ENCODE measurements at regions not wholly inside any gene's neighbourhood (a gene's known extent, or its start where the extent isn't known, plus 50 kb on each side); places are given as distances from the start of the nearest gene placed in this dataset.
"Not testable (repeated sequence)": the region's sequence is repeated elsewhere in the genome, so short reads cannot be mapped to it uniquely, and the experiment has no call there.

GRCh38 chr6:50369996-50370395 lies 320.3 kb upstream of the DEFB112 start:
- no peaks in the 10 kb centered on the region for H3K27me3 ChIP-seq (ENCODE audit: insufficient read depth, low read length)
- H3K4me3 ChIP-seq (ENCODE audit: insufficient read depth, low read length) = no peak overlapping the region
- no peaks in the 10 kb centered on the region for H3K79me2 ChIP-seq (ENCODE audit: insufficient read depth, low read length)
- no peak overlapping the region for H3K4me2 ChIP-seq (ENCODE audit: insufficient read depth, low read length)
- H4K20me1 ChIP-seq (ENCODE audit: insufficient read depth, low read length) = no peaks in the 10 kb centered on the region
- no peak overlapping the region for H2AFZ ChIP-seq (ENCODE audit: low read length)
- no peaks in the 10 kb centered on the region for H3K4me1 ChIP-seq (ENCODE audit: insufficient read depth, low read length)
- DNase-seq (ENCODE audit: insufficient read length, low spot score, missing footprints) = no peak
- no peaks in the 10 kb centered on the region for H3K36me3 ChIP-seq (ENCODE audit: insufficient read depth, low read length)
- no peak overlapping the region for H3K27ac ChIP-seq (ENCODE audit: low read depth, low read length)
- TF ChIP-seq, protein P1, sequence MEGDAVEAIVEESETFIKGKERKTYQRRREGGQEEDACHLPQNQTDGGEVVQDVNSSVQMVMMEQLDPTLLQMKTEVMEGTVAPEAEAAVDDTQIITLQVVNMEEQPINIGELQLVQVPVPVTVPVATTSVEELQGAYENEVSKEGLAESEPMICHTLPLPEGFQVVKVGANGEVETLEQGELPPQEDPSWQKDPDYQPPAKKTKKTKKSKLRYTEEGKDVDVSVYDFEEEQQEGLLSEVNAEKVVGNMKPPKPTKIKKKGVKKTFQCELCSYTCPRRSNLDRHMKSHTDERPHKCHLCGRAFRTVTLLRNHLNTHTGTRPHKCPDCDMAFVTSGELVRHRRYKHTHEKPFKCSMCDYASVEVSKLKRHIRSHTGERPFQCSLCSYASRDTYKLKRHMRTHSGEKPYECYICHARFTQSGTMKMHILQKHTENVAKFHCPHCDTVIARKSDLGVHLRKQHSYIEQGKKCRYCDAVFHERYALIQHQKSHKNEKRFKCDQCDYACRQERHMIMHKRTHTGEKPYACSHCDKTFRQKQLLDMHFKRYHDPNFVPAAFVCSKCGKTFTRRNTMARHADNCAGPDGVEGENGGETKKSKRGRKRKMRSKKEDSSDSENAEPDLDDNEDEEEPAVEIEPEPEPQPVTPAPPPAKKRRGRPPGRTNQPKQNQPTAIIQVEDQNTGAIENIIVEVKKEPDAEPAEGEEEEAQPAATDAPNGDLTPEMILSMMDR (IDR thresholded peaks at IDR 0.05; ENCODE audit: extremely low read depth, low read depth, low read length) = no peak
- no peaks in the 10 kb centered on the region for H3K9me3 ChIP-seq (ENCODE audit: low read depth, low read length)

DNA sequence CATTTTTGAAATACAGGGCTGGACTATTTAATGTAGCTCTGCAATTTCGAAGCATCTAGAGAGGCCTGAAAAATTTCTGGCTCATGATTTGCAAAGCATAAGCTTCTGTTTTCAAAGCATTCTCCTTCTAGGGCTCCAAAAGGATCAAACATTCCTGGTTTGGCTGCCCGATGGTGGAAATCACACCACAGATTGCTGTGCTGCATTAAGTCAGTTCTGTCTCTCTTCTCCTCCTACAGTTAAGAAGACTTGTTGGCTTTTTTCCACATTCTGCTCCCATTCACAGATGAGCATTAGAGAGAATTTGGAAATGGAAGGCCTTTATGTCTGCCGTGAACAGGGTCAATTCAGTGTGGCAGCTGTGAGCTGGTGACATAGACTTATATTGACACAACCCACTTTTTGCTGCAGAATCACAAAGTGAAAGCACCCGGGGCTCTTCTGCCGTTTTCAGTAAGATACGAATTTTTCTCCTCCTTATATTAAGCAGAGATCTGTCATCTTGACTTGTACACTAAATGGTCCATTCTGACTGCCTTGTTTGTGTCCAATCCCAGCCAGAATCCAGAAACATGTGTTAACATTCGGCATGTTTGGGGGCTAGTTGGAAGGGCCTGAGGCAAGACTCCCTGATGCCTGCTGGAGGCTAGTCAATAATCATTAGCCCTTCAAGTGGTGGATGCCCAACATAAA lies 330.8 kb upstream of the DEFB112 start:
- H3K4me3 ChIP-seq (ENCODE audit: insufficient read depth, low read length) = no peak overlapping the region
- no peak overlapping the region for H3K4me2 ChIP-seq (ENCODE audit: insufficient read depth, low read length)
- H2AFZ ChIP-seq (ENCODE audit: low read length) = no peak overlapping the region

DNA sequence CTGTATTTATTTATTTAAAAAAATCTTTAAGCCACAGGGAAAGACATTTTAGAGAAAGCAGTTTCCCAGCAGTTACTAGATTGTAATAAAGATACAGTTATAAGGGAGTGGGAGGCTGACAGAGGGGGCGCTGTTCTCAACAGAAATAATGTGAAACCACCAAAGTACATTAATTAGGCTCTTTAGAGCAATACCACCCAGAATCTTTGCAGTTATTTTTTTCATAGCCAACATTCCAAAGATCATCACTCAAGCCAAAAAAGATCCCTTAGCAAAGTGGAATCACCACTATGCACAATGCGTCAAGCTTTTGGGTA lies 331.3 kb upstream of the DEFB112 start:
- Histone ChIP-seq H3K36me3 (ENCODE audit: insufficient read depth, low read length) (no peaks in the 10 kb centered on the region), H4K20me1 (ENCODE audit: insufficient read depth, low read length) (no peaks in the 10 kb centered on the region), H2AFZ (ENCODE audit: low read length) (no peak overlapping the region), H3K4me3 (ENCODE audit: insufficient read depth, low read length) (no peak overlapping the region), H3K79me2 (ENCODE audit: insufficient read depth, low read length) (no peaks in the 10 kb centered on the region), H3K27ac (ENCODE audit: low read depth, low read length) (no peak overlapping the region), H3K9me3 (ENCODE audit: low read depth, low read length) (peaks cover 2% of the 10 kb centered on the region), H3K4me2 (ENCODE audit: insufficient read depth, low read length) (no peak overlapping the region), H3K27me3 (ENCODE audit: insufficient read depth, low read length) (no peaks in the 10 kb centered on the region), H3K4me1 (ENCODE audit: insufficient read depth, low read length) (no peaks in the 10 kb centered on the region)
- no peak for DNase-seq (ENCODE audit: insufficient read length, low spot score, missing footprints)
- TF ChIP-seq, protein P1 (IDR thresholded peaks at IDR 0.05; ENCODE audit: extremely low read depth, low read depth, low read length) = no peak

More for the DNA sequence above, 330.8 kb upstream of the DEFB112 start:
- Histone ChIP-seq H3K27me3 (ENCODE audit: insufficient read depth, low read length) (no peaks in the 10 kb centered on the region), H4K20me1 (ENCODE audit: insufficient read depth, low read length) (no peaks in the 10 kb centered on the region), H3K4me1 (ENCODE audit: insufficient read depth, low read length) (no peaks in the 10 kb centered on the region), H3K27ac (ENCODE audit: low read depth, low read length) (no peak overlapping the region), H3K9me3 (ENCODE audit: low read depth, low read length) (peaks cover 2% of the 10 kb centered on the region), H3K36me3 (ENCODE audit: insufficient read depth, low read length) (no peaks in the 10 kb centered on the region), H3K79me2 (ENCODE audit: insufficient read depth, low read length) (no peaks in the 10 kb centered on the region)
- TF ChIP-seq, protein P1 (IDR thresholded peaks at IDR 0.05; ENCODE audit: extremely low read depth, low read depth, low read length) = no peak
- DNase-seq (ENCODE audit: insufficient read length, low spot score, missing footprints) = no peak

- TF ChIP-seq, protein P1 (IDR thresholded peaks at IDR 0.05; ENCODE audit: extremely low read depth, low read depth, low read length) = no peak
- H3K27me3 ChIP-seq (ENCODE audit: insufficient read depth, low read length) = no peaks in the 10 kb centered on the region
- DNase-seq (ENCODE audit: insufficient read length, low spot score, missing footprints) = no peak
- no peaks in the 10 kb centered on the region for H3K36me3 ChIP-seq (ENCODE audit: insufficient read depth, low read length)
- H3K4me1 ChIP-seq (ENCODE audit: insufficient read depth, low read length) = no peaks in the 10 kb centered on the region
- H3K4me3 ChIP-seq (ENCODE audit: insufficient read depth, low read length) = no peak overlapping the region
- H3K9me3 ChIP-seq (ENCODE audit: low read depth, low read length) = no peaks in the 10 kb centered on the region
- no peaks in the 10 kb centered on the region for H3K79me2 ChIP-seq (ENCODE audit: insufficient read depth, low read length)
- no peak overlapping the region for H3K4me2 ChIP-seq (ENCODE audit: insufficient read depth, low read length)
- no peak overlapping the region for H2AFZ ChIP-seq (ENCODE audit: low read length)
- H3K27ac ChIP-seq (ENCODE audit: low read depth, low read length) = no peak overlapping the region
- no peaks in the 10 kb centered on the region for H4K20me1 ChIP-seq (ENCODE audit: insufficient read depth, low read length)
Observed at GRCh38 chr6:50390416-50390815, 322.9 kb upstream of the TFAP2D start.

DNA sequence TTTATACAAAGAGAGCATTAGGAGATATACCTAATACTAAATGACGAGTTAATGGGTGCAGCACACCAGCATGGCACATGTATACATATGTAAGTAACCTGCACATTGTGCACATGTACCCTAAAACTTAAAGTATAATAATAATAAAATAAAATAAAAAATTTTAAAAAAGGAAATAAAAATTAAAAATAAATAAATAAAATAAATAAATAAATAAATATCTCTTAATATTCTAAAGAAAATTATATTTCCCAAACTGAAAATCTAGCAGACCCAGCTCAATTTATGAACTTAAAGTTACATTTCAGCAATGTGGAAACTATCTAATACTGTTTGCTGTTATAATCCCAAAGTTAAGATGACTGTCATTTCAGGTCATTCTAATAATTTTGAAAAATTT lies 319.2 kb upstream of the TFAP2D start:
- H3K27ac ChIP-seq (ENCODE audit: low read depth, low read length); DNase-seq (ENCODE audit: insufficient read length, low spot score, missing footprints): not testable (repeated sequence)

More for the DNA sequence above, 319.2 kb upstream of the TFAP2D start:
- not testable (repeated sequence) for H3K4me2 ChIP-seq (ENCODE audit: insufficient read depth, low read length); H3K4me1 ChIP-seq (ENCODE audit: insufficient read depth, low read length); H3K36me3 ChIP-seq (ENCODE audit: insufficient read depth, low read length); H3K79me2 ChIP-seq (ENCODE audit: insufficient read depth, low read length); H3K27me3 ChIP-seq (ENCODE audit: insufficient read depth, low read length); H3K9me3 ChIP-seq (ENCODE audit: low read depth, low read length); H2AFZ ChIP-seq (ENCODE audit: low read length); H3K4me3 ChIP-seq (ENCODE audit: insufficient read depth, low read length); H4K20me1 ChIP-seq (ENCODE audit: insufficient read depth, low read length)

Measured in osteoblast (primary cell).